Breast epithelium (tissue), 3 donors: ENCODE measurements at regions not wholly inside any gene's neighbourhood (a gene's known extent, or its start where the extent isn't known, plus 50 kb on each side); places are given as distances from the start of the nearest gene placed in this dataset.

Experiments used
- CTCF ChIP-seq, 3 donors: fragments of 450-650 bp; IDR thresholded peaks; one replicate each; pipeline ENCODE4 v1.5.1; 2016 to 2017; ENCODE audit warnings: antibody characterized with exemption in 3 of 3, mild to moderate bottlenecking in 3 of 3, moderate library complexity in 3 of 3
- POLR2A ChIP-seq: fragments of 450-650 bp; IDR thresholded peaks from one replicate; pipeline ENCODE4 v1.6.1; 2016; ENCODE audit warnings: antibody characterized with exemption, mild to moderate bottlenecking, moderate library complexity
- POLR2AphosphoS5 ChIP-seq, 3 donors: sonication (generic); formaldehyde crosslinking; IDR thresholded peaks; one replicate each; pipeline ENCODE4 v1.6.1; 2017; ENCODE audit warnings: antibody characterized with exemption in 3 of 3

DNA sequence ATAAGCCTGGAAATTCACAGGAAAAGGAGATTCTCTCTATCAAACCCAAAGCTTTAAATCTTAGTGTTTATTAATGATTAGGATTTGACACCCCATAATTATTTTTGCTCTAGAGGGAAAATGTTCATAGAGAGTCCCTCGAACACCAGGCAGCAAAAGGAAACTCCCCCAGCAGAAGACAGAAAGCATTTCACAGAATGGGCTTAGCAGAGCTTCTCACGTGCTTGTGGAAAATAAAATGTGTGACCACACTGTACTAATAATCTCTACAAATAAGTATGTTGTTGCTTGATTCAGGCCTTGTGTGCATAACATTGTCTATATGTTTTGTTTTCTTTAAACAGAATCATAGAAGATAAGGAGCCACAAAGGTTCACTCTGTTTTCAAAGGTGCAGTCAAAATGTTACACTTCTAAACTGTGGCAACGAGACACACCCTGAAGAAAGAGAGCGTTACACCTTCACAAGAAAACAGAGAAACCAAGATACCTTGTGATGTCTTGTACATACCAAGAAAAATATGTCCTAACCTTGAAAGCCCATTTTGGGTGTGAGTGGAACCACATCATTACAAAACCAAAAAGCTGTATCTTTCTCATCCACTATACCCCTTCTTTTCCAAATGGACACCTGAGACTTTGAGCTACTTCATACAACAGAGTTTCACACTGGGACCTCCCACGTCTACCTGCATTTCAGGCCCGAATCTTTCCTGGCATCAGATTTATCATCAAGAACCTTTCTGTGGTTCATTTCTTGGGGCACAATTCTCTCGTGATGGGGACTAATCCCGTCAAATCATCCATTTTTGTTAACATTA is 282.5 kb downstream of the ETS1 start:
- TF ChIP-seq POLR2AphosphoS5 (IDR thresholded peaks at IDR 0.05) (no peak), CTCF (IDR thresholded peaks at IDR 0.05) (no peak), POLR2A (no peak)
